HEK293 (cell line): ENCODE measurements at regions not wholly inside any gene's neighbourhood (a gene's known extent, or its start where the extent isn't known, plus 50 kb on each side); places are given as distances from the start of the nearest gene placed in this dataset.

Source experiments
- CTCF ChIA-PET: fragments of 350-600 bp; formaldehyde crosslinking; extraction: SDS; loops from one replicate; lab custom pipeline; 2021; ENCODE audit warnings: antibody characterized with exemption; lab: Yijun Ruan, JAX
- POLR2A ChIA-PET: fragments of 300-600 bp; formaldehyde crosslinking; extraction: SDS; loops from one replicate; lab custom pipeline; 2020; ENCODE audit warnings: antibody characterized with exemption, inconsistent platforms; lab: Yijun Ruan, JAX
- H3K27ac ChIP-seq: fragments of 200-500 bp; sonication (Bioruptor generic); 2 replicates; pipeline ENCODE4 v1.5.1; 2014; ENCODE audit warnings: low read depth, low read length, control low read depth, inconsistent platforms; ENCODE audit errors: extremely low read depth
- H3K36me3 ChIP-seq, 2 experiments: fragments of 200-500 bp in 1 of 2; sonication (Bioruptor generic) in 1 of 2; 1 replicate in 1 of 2; 2 replicates in 1 of 2; pipeline ENCODE4 v1.5.1; 2014 to 2017; ENCODE audit warnings: inconsistent platforms in 2 of 2, low read length in 2 of 2; ENCODE audit not compliant: control insufficient read depth in 2 of 2, insufficient read depth in 1 of 2
- H3K4me1 ChIP-seq: fragments of 200-500 bp; sonication (Bioruptor generic); 2 replicates; pipeline ENCODE4 v1.5.1; 2014; ENCODE audit warnings: mild to moderate bottlenecking, low read length, inconsistent platforms; ENCODE audit not compliant: control insufficient read depth, insufficient read depth
- H3K4me3 ChIP-seq: 2 replicates; pipeline ENCODE4 v1.5.1; 2011; ENCODE audit warnings: low read depth, mild to moderate bottlenecking, control low read depth, low read length, moderate library complexity
- H3K9me3 ChIP-seq: fragments of 200-500 bp; sonication (Bioruptor generic); 2 replicates; pipeline ENCODE4 v1.5.1; 2014; ENCODE audit warnings: low read depth, low read length, inconsistent platforms; ENCODE audit not compliant: control insufficient read depth, insufficient read depth
- EGR2 ChIP-seq: fragments of 450-650 bp; formaldehyde crosslinking; IDR thresholded peaks from 2 replicates; pipeline ENCODE4 v1.5.1; 2016; ENCODE audit warnings: low read depth, missing biosample characterization, missing genetic modification characterization
- GLI4 ChIP-seq: fragments of 450-650 bp; formaldehyde crosslinking; IDR thresholded peaks from 2 replicates; pipeline ENCODE4 v1.5.1; 2016; ENCODE audit warnings: missing biosample characterization, missing genetic modification characterization
- HOXA7 ChIP-seq: sonication (generic); formaldehyde crosslinking; IDR thresholded peaks from 2 replicates; pipeline ENCODE4 v1.8.1; 2022; ENCODE audit warnings: missing genetic modification reagents, borderline replicate concordance
- HOXC10 ChIP-seq: sonication (generic); formaldehyde crosslinking; IDR thresholded peaks from 2 replicates; pipeline ENCODE4 v1.8.1; 2023; ENCODE audit warnings: mild to moderate bottlenecking, missing genetic modification reagents
- PRDM10 ChIP-seq: fragments of 450-650 bp; formaldehyde crosslinking; IDR thresholded peaks from 2 replicates; pipeline ENCODE4 v1.5.1; 2016; ENCODE audit warnings: missing biosample characterization, missing genetic modification characterization
- SP2 ChIP-seq: fragments of 450-650 bp; formaldehyde crosslinking; IDR thresholded peaks from 2 replicates; pipeline ENCODE4 v1.5.1; 2016; ENCODE audit warnings: missing biosample characterization, missing genetic modification characterization
- TCF7L2 ChIP-seq: IDR thresholded peaks from 2 replicates; pipeline ENCODE4 v1.6.1; 2011; ENCODE audit warnings: low read depth, mild to moderate bottlenecking, inconsistent platforms, low read length, moderate library complexity, borderline replicate concordance
- ZBTB10 ChIP-seq: fragments of 450-650 bp; formaldehyde crosslinking; IDR thresholded peaks from 2 replicates; pipeline ENCODE4 v1.5.1; 2016; ENCODE audit warnings: missing biosample characterization, missing genetic modification characterization
- ZNF121 ChIP-seq: fragments of 450-650 bp; formaldehyde crosslinking; IDR thresholded peaks from 2 replicates; pipeline ENCODE4 v1.5.1; 2016; ENCODE audit warnings: missing biosample characterization, missing genetic modification characterization
- ZNF292 ChIP-seq: fragments of 450-650 bp; formaldehyde crosslinking; IDR thresholded peaks from 2 replicates; pipeline ENCODE4 v1.5.1; 2016; ENCODE audit warnings: low read depth, missing biosample characterization, missing genetic modification characterization, borderline replicate concordance
- ZNF433 ChIP-seq: fragments of 450-650 bp; formaldehyde crosslinking; IDR thresholded peaks from 2 replicates; pipeline ENCODE4 v1.5.1; 2016; ENCODE audit warnings: missing biosample characterization, missing genetic modification characterization, low read depth
- ZNF510 ChIP-seq: fragments of 450-650 bp; formaldehyde crosslinking; IDR thresholded peaks from 2 replicates; pipeline ENCODE4 v1.5.1; 2018; ENCODE audit warnings: mild to moderate bottlenecking, missing genetic modification characterization, missing biosample characterization; ENCODE audit not compliant: insufficient replicate concordance
- ZNF513 ChIP-seq: fragments of 450-650 bp; IDR thresholded peaks from 2 replicates; pipeline ENCODE4 v1.5.1; 2018; ENCODE audit warnings: missing biosample characterization, missing genetic modification characterization
- ZNF585B ChIP-seq: fragments of 450-650 bp; formaldehyde crosslinking; IDR thresholded peaks from 2 replicates; pipeline ENCODE4 v1.5.1; 2016; ENCODE audit warnings: missing biosample characterization, missing genetic modification characterization
- ZNF654 ChIP-seq: fragments of 450-650 bp; formaldehyde crosslinking; IDR thresholded peaks from 2 replicates; pipeline ENCODE4 v1.5.1; 2016; ENCODE audit warnings: low read depth, missing biosample characterization, missing genetic modification characterization
- ZNF658 ChIP-seq: fragments of 450-650 bp; formaldehyde crosslinking; IDR thresholded peaks from 2 replicates; pipeline ENCODE4; 2016; ENCODE audit warnings: missing biosample characterization, missing genetic modification characterization
- ZNF701 ChIP-seq: fragments of 450-650 bp; formaldehyde crosslinking; IDR thresholded peaks from 2 replicates; pipeline ENCODE4 v1.5.1; 2016; ENCODE audit warnings: missing biosample characterization, missing genetic modification characterization
- ZNF777 ChIP-seq: fragments of 450-650 bp; formaldehyde crosslinking; IDR thresholded peaks from 2 replicates; pipeline ENCODE4 v1.5.1; 2017; ENCODE audit warnings: missing biosample characterization, missing genetic modification characterization, borderline replicate concordance

- Histone ChIP-seq H3K4me1 (no peaks in the 10 kb centered on the region), H3K36me3 (no peaks in the 10 kb centered on the region), H3K4me3 (no peak overlapping the region), H3K9me3 (no peaks in the 10 kb centered on the region), H3K27ac (no peak overlapping the region)
- no peak for TF ChIP-seq PRDM10
- no peak for TF ChIP-seq TCF7L2
- no peak for TF ChIP-seq HOXA7 (CRISPR knock-in tag)
- POLR2A ChIA-PET: no interaction called here
- CTCF ChIA-PET: no interaction called here
These were observed 113.1 kb upstream of the ESRRG start for GRCh38 chr1:216836316-216836715.

GRCh38 chr1:216833509-216833908 lies 110.3 kb upstream of the ESRRG start:
- ChIA-PET CTCF (no interaction called here), POLR2A (no interaction called here)

More at GRCh38 chr1:216833509-216833908, 110.3 kb upstream of the ESRRG start:
- TF ChIP-seq ZNF513: no peak
- TF ChIP-seq GLI4 (tag by site-specific recombination): no peak
- TF ChIP-seq ZNF121 (tag by site-specific recombination): no peak
- TF ChIP-seq ZNF777 (tag by site-specific recombination): no peak
- TF ChIP-seq ZBTB10: no peak
- TF ChIP-seq HOXC10 (CRISPR knock-in tag): no peak
- TF ChIP-seq ZNF292 (tag by site-specific recombination): no peak
- TF ChIP-seq ZNF585B (tag by site-specific recombination): no peak
- TF ChIP-seq EGR2 (tag by site-specific recombination): no peak
- no peak for TF ChIP-seq ZNF510 (tag by site-specific recombination)
- TF ChIP-seq ZNF654 (tag by site-specific recombination): no peak
- TF ChIP-seq SP2 (tag by site-specific recombination): no peak
- TF ChIP-seq ZNF701 (tag by site-specific recombination): no peak
- no peak for TF ChIP-seq ZNF658 (tag by site-specific recombination)
- TF ChIP-seq ZNF433 (tag by site-specific recombination): no peak
- H3K4me1 ChIP-seq: no peaks in the 10 kb centered on the region
- H3K36me3 ChIP-seq: no peaks in the 10 kb centered on the region
- H3K4me3 ChIP-seq: no peak overlapping the region
- H3K9me3 ChIP-seq: no peaks in the 10 kb centered on the region
- H3K27ac ChIP-seq: no peak overlapping the region
